Ovary (tissue), 7 donors: ENCODE measurements at regions not wholly inside any gene's neighbourhood (a gene's known extent, or its start where the extent isn't known, plus 50 kb on each side); places are given as distances from the start of the nearest gene placed in this dataset.

Experiments used
- DNase-seq, 5 donors: peaks; one replicate each; pipeline ENCODE4 v3.0.0-alpha.2; 2019 to 2020
- H3K27ac ChIP-seq, 2 donors: fragments of 200-600 bp; one replicate each; pipeline versions ENCODE4 v1.5.1 to v1.8.0; 2019 to 2022
- H3K27me3 ChIP-seq: fragments of 200-600 bp; one replicate; pipeline ENCODE4 v1.8.0; 2022
- H3K36me3 ChIP-seq: fragments of 200-600 bp; sonication (generic); one replicate; pipeline ENCODE4 v1.5.1; 2019
- H3K4me1 ChIP-seq: one replicate; pipeline ENCODE4 v1.8.1; 2013; ENCODE audit warnings: mild to moderate bottlenecking, moderate library complexity; ENCODE audit not compliant: insufficient read depth
- H3K4me3 ChIP-seq: fragments of 200-600 bp; sonication (generic); one replicate; pipeline ENCODE4 v1.5.1; 2017
- H3K9me3 ChIP-seq, 2 donors: fragments of 200-600 bp in 1 of 2; sonication (generic) in 1 of 2; one replicate each; pipeline versions ENCODE4 v1.5.1 to v1.8.1; 2013 to 2019; ENCODE audit warnings: mild to moderate bottlenecking in 1 of 2, moderate library complexity in 1 of 2
- CTCF ChIP-seq, 3 donors: fragments of 450-650 bp in 2 of 3; fragments of 200-600 bp in 1 of 3; IDR thresholded peaks; one replicate each; pipeline versions ENCODE4 v1.5.1 to v1.8.0; 2016 to 2022; ENCODE audit warnings: antibody characterized with exemption in 3 of 3, mild to moderate bottlenecking in 1 of 3
- EP300 ChIP-seq: sonication (generic); formaldehyde crosslinking; IDR thresholded peaks from one replicate; pipeline ENCODE4 v1.6.1; 2017; ENCODE audit warnings: antibody characterized with exemption
- POLR2A ChIP-seq: fragments of 450-650 bp; IDR thresholded peaks from one replicate; pipeline ENCODE4 v1.6.1; 2017; ENCODE audit warnings: antibody characterized with exemption, mild to moderate bottlenecking, moderate library complexity
- WGBS, 3 donors: extraction: QIAGEN DNeasy Blood & Tissue Kit in 1 of 3; methylation state at CpG; one replicate each; pipeline versions ENCODE4 v1.1.5 to v1.1.7; 2013 to 2017; 5-methylcytosine and 5-hydroxymethylcytosine counted together
- intact Hi-C, 4 donors: fragments of 100-400 bp; cut with DNase I; formaldehyde crosslinking; loops; one replicate each; pipeline versions ENCODE4 v1.11.0 to v1.15.1; 2022 to 2023
- donor health status: DM: no; HTN: no; CAD: no; lungs with moderate emphysema.
- donor health status: DM: no; HTN: no; CAD: no.
- donor health status: Bipolar disorder and iron deficiency.
- donor health status: DM: no; HTN: no; CAD: no.
- donor health status: DM: yes; HTN: yes; CAD: no.

GRCh38 chr14:97306133-97306759 is 509.1 kb downstream of the VRK1 start:
- intact Hi-C loops: no loop called here
- Histone ChIP-seq H3K27me3 (no peaks in the 10 kb centered on the region), H3K4me3 (no peak overlapping the region), H3K36me3 (no peaks in the 10 kb centered on the region), H3K4me1 (no peaks in the 10 kb centered on the region), H3K9me3 (no peaks in the 10 kb centered on the region), H3K27ac (no peak overlapping the region)
- no peak for TF ChIP-seq CTCF (IDR thresholded peaks at IDR 0.05)
- no peak for TF ChIP-seq POLR2A
- no peak for TF ChIP-seq EP300
- 10 to 26% (median 20%) methylated on average over 3 of the region's 3 CpGs for WGBS, 3 donors
- DNase-seq: no peak

DNA sequence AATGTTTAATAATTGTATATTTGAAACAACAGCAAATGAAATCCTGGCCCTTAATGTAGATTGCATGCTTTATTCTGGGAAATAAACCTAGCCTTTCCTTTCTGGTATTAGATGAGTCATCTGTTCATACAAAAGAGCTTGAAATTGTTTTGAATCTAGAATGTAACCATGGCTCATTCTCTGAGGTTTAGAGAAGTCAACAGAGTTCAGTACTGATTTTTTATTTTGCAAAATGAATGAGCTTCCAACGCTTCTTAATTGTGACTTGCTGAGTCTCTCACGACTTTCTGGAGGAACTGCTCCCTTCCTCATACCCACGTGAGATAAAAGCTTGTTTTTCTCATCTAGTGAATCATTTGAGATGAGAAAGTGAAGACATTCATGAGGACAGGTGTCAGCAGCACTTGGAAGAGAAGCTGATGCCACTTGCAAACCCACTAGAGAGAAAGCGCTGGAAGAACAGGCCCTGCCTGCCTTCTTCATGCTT is 509.6 kb downstream of the VRK1 start:
- TF ChIP-seq CTCF (IDR thresholded peaks at IDR 0.05): no peak
- TF ChIP-seq EP300: no peak
- TF ChIP-seq POLR2A: no peak
- no peaks in the 10 kb centered on the region for H3K9me3 ChIP-seq
- DNase-seq: no peak
- intact Hi-C loops: no loop called here
- no peaks in the 10 kb centered on the region for H3K36me3 ChIP-seq
- WGBS, 3 donors: 30 to 40% (median 35%) methylated on average over 4 of the region's 4 CpGs
- no peaks in the 10 kb centered on the region for H3K4me1 ChIP-seq
- H3K4me3 ChIP-seq: no peak overlapping the region
- no peak overlapping the region for H3K27ac ChIP-seq
- no peaks in the 10 kb centered on the region for H3K27me3 ChIP-seq

GRCh38 chr14:97311411-97311810 is 514.2 kb downstream of the VRK1 start:
- H3K4me1 ChIP-seq: no peaks in the 10 kb centered on the region
- H3K4me3 ChIP-seq: no peak overlapping the region
- 80 to 87% (median 82%) methylated on average over 3 of the region's 3 CpGs for WGBS, 3 donors
- H3K27me3 ChIP-seq: no peaks in the 10 kb centered on the region
- H3K36me3 ChIP-seq: no peaks in the 10 kb centered on the region
- H3K27ac ChIP-seq: no peak overlapping the region
- no peaks in the 10 kb centered on the region for H3K9me3 ChIP-seq
- DNase-seq: no peak
- TF ChIP-seq EP300 (no peak), CTCF (IDR thresholded peaks at IDR 0.05) (no peak), POLR2A (no peak)
- intact Hi-C loops: no loop called here

GRCh38 chr14:97312910-97313309 is 515.7 kb downstream of the VRK1 start:
- Histone ChIP-seq H3K36me3 (no peaks in the 10 kb centered on the region), H3K27me3 (no peaks in the 10 kb centered on the region), H3K27ac (no peak overlapping the region), H3K9me3 (no peaks in the 10 kb centered on the region), H3K4me3 (no peak overlapping the region), H3K4me1 (no peaks in the 10 kb centered on the region)
- no peak for DNase-seq
- TF ChIP-seq CTCF (IDR thresholded peaks at IDR 0.05): no peak
- TF ChIP-seq POLR2A: no peak
- TF ChIP-seq EP300: no peak
- intact Hi-C loops: no loop called here
